Neural cell (in vitro differentiated cells): ENCODE measurements at regions not wholly inside any gene's neighbourhood (a gene's known extent, or its start where the extent isn't known, plus 50 kb on each side); places are given as distances from the start of the nearest gene placed in this dataset.

Source experiments
- H2AFZ ChIP-seq: fragments of 200-600, 300-800 bp; sonication (generic), shearing (Covaris generic); 2 replicates; pipeline ENCODE4 v1.6.0; 2014; ENCODE audit warnings: low read depth, mild to moderate bottlenecking, antibody characterized with exemption, low read length, moderate library complexity
- H3F3A ChIP-seq: fragments of 200-600 bp; shearing (Covaris generic); 2 replicates; pipeline ENCODE4 v1.6.1; 2016; ENCODE audit warnings: mild to moderate bottlenecking, moderate library complexity, mixed read lengths, antibody characterized with exemption, low read length; ENCODE audit not compliant: insufficient read depth, poor library complexity, severe bottlenecking
- H3K27ac ChIP-seq: fragments of 200-600, 300-800 bp; sonication (generic), shearing (Covaris generic); 2 replicates; pipeline ENCODE4 v1.5.1; 2014; ENCODE audit warnings: mild to moderate bottlenecking, low read length, moderate library complexity
- H3K27me3 ChIP-seq: fragments of 300-800, 200-600 bp; sonication (generic), shearing (Covaris generic); 2 replicates; pipeline ENCODE4 v1.6.0; 2014; ENCODE audit warnings: mild to moderate bottlenecking, low read depth, low read length, moderate library complexity; ENCODE audit not compliant: insufficient read depth
- H3K36me3 ChIP-seq: fragments of 300-800, 200-600 bp; sonication (generic), shearing (Covaris generic); 2 replicates; pipeline ENCODE4 v1.5.1; 2014; ENCODE audit warnings: mild to moderate bottlenecking, antibody characterized with exemption, low read length, moderate library complexity; ENCODE audit not compliant: insufficient read depth
- H3K4me2 ChIP-seq: fragments of 300-800, 200-600 bp; sonication (generic), shearing (Covaris generic); 2 replicates; pipeline ENCODE4 v1.6.0; 2014; ENCODE audit warnings: mild to moderate bottlenecking, low read length
- H3K4me3 ChIP-seq: fragments of 300-800, 200-600 bp; sonication (generic), shearing (Covaris generic); 2 replicates; pipeline ENCODE4 v1.5.1; 2014; ENCODE audit warnings: mild to moderate bottlenecking, low read length, moderate library complexity
- H3K79me2 ChIP-seq: fragments of 200-600 bp; shearing (Covaris generic); replicated peaks from 2 replicates; pipeline ENCODE4 v1.6.0; 2014; ENCODE audit warnings: mild to moderate bottlenecking, low read length, moderate library complexity; ENCODE audit not compliant: insufficient read depth
- H3K9ac ChIP-seq: fragments of 300-800, 200-600 bp; sonication (generic), shearing (Covaris generic); 2 replicates; pipeline ENCODE4 v1.6.1; 2016; ENCODE audit warnings: mild to moderate bottlenecking, low read length, mixed read lengths
- H3K9me2 ChIP-seq: fragments of 200-600 bp; shearing (Covaris generic); 2 replicates; pipeline ENCODE4 v1.6.1; 2016; ENCODE audit warnings: mild to moderate bottlenecking, low read length, mixed read lengths; ENCODE audit not compliant: insufficient read depth
- H3K9me3 ChIP-seq: fragments of 200-600, 300-800 bp; sonication (generic), shearing (Covaris generic); 2 replicates; pipeline ENCODE4 v1.6.1; 2016; ENCODE audit warnings: mild to moderate bottlenecking, mixed run types, low read length, moderate library complexity, mixed read lengths
- H4K20me1 ChIP-seq: fragments of 200-600 bp; shearing (Covaris generic); 2 replicates; pipeline ENCODE4 v1.6.1; 2016; ENCODE audit warnings: mild to moderate bottlenecking, mixed run types; ENCODE audit not compliant: insufficient read depth
- CTCF ChIP-seq: fragments of 450-650 bp; IDR thresholded peaks from 2 replicates; pipeline ENCODE4 v1.5.1; 2014; ENCODE audit warnings: antibody characterized with exemption, mild to moderate bottlenecking, moderate library complexity; ENCODE audit not compliant: poor library complexity, severe bottlenecking
- EP300 ChIP-seq: fragments of 450-650 bp; conservative IDR thresholded peaks from 2 replicates; pipeline ENCODE4 v1.6.1; 2014; ENCODE audit warnings: antibody characterized with exemption, mild to moderate bottlenecking, moderate library complexity; ENCODE audit not compliant: poor library complexity, severe bottlenecking
- EZH2 ChIP-seq: fragments of 200-600, 300-800 bp; shearing (Covaris generic), sonication (generic); IDR thresholded peaks from 2 replicates; pipeline ENCODE4 v1.6.1; 2014; ENCODE audit warnings: antibody characterized with exemption, low read length, borderline replicate concordance, mild to moderate bottlenecking; ENCODE audit not compliant: insufficient read depth, poor library complexity, severe bottlenecking
- MXI1 ChIP-seq: fragments of 450-650 bp; conservative IDR thresholded peaks from 2 replicates; pipeline ENCODE4 v1.6.1; 2014; ENCODE audit warnings: antibody characterized with exemption, mild to moderate bottlenecking; ENCODE audit not compliant: poor library complexity, severe bottlenecking
- POLR2AphosphoS5 ChIP-seq: IDR thresholded peaks from 2 replicates; pipeline ENCODE4 v1.6.1; 2012
- RAD21 ChIP-seq: fragments of 450-650 bp; conservative IDR thresholded peaks from 2 replicates; pipeline ENCODE4 v1.6.1; 2014; ENCODE audit warnings: antibody characterized with exemption, mild to moderate bottlenecking, moderate library complexity
- REST ChIP-seq: IDR thresholded peaks from 2 replicates; pipeline ENCODE4 v1.6.1; 2012; ENCODE audit warnings: borderline replicate concordance
- SMC3 ChIP-seq: fragments of 450-650 bp; conservative IDR thresholded peaks from 2 replicates; pipeline ENCODE4 v1.6.1; 2014; ENCODE audit warnings: antibody characterized with exemption, mild to moderate bottlenecking, moderate library complexity; ENCODE audit not compliant: poor library complexity
- TAF1 ChIP-seq: IDR thresholded peaks from 2 replicates; pipeline ENCODE4 v1.6.1; 2012; ENCODE audit warnings: low read depth

DNA sequence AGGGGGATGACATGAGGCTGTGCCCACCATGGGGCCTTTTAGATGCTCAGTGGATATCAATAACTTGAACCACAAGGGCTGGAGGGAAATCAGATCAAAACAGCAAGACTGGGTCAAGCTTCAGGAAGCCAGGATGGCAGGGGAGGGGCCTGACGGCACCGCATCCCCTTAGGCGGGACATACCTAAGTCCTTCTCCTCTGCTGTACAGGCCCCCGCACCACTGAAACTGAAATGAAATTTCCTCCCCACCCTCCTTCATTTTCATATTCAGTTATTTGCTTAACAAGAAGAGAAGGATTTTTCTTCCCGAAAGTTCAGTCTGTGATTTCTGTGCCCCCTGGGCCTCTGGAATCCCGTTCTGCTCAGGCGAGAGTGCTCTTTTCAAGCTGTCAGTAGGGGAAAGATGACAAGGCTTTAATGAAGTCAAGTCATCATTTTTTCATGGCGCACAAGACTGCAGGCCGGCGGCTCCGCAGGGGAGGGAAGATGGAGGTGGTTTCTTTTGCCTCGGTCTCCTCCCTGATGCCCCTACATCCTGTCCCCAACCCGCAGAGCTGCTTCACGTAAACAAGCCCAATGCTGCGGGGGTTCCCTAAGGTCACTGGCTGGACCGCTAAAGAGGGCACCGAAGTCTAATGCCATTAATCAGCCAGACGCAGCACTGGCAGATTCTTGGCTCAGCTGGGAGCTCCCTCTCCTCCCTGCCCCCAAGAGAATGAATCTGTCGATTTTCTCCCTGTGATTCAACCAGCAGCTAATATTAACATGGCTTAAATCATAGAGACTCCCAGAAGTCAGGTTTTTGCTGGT lies 264.8 kb downstream of the C1orf94 start:
- no peaks in the 10 kb centered on the region for H3F3A ChIP-seq
- H3K27ac ChIP-seq, result peak overlapping the region; percentile 15
- H3K36me3 ChIP-seq, result no peaks in the 10 kb centered on the region
- H3K4me2 ChIP-seq, result no peak overlapping the region
- H4K20me1 ChIP-seq, result no peaks in the 10 kb centered on the region
- no peaks in the 10 kb centered on the region for H3K79me2 ChIP-seq
- no peaks in the 10 kb centered on the region for H3K9me2 ChIP-seq
- H3K4me3 ChIP-seq, result no peak overlapping the region
- H3K9me3 ChIP-seq, result no peaks in the 10 kb centered on the region
- H3K9ac ChIP-seq, result no peak overlapping the region
- TF ChIP-seq RAD21 (no peak), EZH2 (no peak), CTCF (no peak), EP300 (no peak), SMC3 (no peak), POLR2AphosphoS5 (no peak), TAF1 (no peak), REST (no peak), MXI1 (no peak)
- H3K27me3 ChIP-seq, result no peaks in the 10 kb centered on the region
- no peak overlapping the region for H2AFZ ChIP-seq

- H3K9me3 ChIP-seq, result no peaks in the 10 kb centered on the region
- H3K4me3 ChIP-seq, result no peak overlapping the region
- H2AFZ ChIP-seq, result no peak overlapping the region
- H3K9me2 ChIP-seq, result no peaks in the 10 kb centered on the region
- H3K27ac ChIP-seq, result no peak overlapping the region
- H3K4me2 ChIP-seq, result no peak overlapping the region
- H3K9ac ChIP-seq, result no peak overlapping the region
- no peaks in the 10 kb centered on the region for H3K36me3 ChIP-seq
- TF ChIP-seq SMC3 (no peak), REST (no peak), MXI1 (no peak), EP300 (no peak), TAF1 (no peak), RAD21 (no peak), CTCF (no peak), EZH2 (no peak), POLR2AphosphoS5 (no peak)
- H3F3A ChIP-seq, result no peaks in the 10 kb centered on the region
- H3K27me3 ChIP-seq, result no peaks in the 10 kb centered on the region
- H3K79me2 ChIP-seq, result no peaks in the 10 kb centered on the region
- H4K20me1 ChIP-seq, result no peaks in the 10 kb centered on the region
These were observed 267.8 kb downstream of the C1orf94 start for GRCh38 chr1:34444516-34444915.
